ENCODE measurements at regions not wholly inside any gene's neighbourhood (a gene's known extent, or its start where the extent isn't known, plus 50 kb on each side); places are given as distances from the start of the nearest gene placed in this dataset.

DNA sequence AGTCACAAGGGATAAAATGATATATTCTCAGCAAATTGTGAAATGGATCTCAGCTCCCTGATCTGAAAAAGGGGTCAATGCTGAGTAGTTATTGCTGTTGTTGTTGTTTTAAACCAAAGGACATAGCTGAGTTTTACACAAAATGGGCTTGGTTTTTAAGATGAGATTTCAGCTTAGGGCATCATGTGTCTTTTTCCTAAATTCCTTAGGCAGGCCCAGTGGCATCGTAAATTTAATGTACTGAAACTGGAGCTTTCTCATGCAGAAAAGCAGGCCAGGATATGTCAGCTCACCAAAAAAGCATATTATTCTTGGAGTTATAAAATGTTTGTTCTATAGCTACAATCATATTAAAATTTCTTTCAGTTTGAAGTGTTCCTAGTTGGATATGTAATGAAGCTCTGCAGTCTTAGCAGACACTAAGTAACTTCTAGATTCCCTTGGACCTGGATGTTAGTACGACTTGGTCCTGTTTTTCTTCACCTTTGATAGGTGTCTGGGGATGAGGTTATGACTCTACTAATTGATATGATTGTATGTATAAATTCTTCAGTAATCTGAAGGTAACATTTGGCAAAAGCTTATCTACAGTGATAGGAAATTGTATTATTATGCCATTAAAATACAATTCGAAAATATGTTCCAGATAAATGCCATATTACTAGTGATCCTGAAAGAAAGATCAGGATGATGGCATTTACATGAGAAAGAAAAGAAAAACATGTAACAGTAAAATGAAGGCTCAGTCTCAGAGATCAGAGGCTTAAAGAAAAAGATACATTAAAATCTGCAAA is 663.3 kb downstream of the RFPL4B start (continued):
- TF ChIP-seq, protein P1, sequence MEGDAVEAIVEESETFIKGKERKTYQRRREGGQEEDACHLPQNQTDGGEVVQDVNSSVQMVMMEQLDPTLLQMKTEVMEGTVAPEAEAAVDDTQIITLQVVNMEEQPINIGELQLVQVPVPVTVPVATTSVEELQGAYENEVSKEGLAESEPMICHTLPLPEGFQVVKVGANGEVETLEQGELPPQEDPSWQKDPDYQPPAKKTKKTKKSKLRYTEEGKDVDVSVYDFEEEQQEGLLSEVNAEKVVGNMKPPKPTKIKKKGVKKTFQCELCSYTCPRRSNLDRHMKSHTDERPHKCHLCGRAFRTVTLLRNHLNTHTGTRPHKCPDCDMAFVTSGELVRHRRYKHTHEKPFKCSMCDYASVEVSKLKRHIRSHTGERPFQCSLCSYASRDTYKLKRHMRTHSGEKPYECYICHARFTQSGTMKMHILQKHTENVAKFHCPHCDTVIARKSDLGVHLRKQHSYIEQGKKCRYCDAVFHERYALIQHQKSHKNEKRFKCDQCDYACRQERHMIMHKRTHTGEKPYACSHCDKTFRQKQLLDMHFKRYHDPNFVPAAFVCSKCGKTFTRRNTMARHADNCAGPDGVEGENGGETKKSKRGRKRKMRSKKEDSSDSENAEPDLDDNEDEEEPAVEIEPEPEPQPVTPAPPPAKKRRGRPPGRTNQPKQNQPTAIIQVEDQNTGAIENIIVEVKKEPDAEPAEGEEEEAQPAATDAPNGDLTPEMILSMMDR (conservative IDR thresholded peaks at IDR 0.05; ENCODE audit: low read depth in 2 of 2): no peak
- TF ChIP-seq, protein P2, sequence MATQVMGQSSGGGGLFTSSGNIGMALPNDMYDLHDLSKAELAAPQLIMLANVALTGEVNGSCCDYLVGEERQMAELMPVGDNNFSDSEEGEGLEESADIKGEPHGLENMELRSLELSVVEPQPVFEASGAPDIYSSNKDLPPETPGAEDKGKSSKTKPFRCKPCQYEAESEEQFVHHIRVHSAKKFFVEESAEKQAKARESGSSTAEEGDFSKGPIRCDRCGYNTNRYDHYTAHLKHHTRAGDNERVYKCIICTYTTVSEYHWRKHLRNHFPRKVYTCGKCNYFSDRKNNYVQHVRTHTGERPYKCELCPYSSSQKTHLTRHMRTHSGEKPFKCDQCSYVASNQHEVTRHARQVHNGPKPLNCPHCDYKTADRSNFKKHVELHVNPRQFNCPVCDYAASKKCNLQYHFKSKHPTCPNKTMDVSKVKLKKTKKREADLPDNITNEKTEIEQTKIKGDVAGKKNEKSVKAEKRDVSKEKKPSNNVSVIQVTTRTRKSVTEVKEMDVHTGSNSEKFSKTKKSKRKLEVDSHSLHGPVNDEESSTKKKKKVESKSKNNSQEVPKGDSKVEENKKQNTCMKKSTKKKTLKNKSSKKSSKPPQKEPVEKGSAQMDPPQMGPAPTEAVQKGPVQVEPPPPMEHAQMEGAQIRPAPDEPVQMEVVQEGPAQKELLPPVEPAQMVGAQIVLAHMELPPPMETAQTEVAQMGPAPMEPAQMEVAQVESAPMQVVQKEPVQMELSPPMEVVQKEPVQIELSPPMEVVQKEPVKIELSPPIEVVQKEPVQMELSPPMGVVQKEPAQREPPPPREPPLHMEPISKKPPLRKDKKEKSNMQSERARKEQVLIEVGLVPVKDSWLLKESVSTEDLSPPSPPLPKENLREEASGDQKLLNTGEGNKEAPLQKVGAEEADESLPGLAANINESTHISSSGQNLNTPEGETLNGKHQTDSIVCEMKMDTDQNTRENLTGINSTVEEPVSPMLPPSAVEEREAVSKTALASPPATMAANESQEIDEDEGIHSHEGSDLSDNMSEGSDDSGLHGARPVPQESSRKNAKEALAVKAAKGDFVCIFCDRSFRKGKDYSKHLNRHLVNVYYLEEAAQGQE (IDR thresholded peaks at IDR 0.05; ENCODE audit: unreplicated experiment): no peak
- no peak for TF ChIP-seq CREB1 (CRISPR knock-in tag; IDR thresholded peaks at IDR 0.05; ENCODE audit: low read depth)

DNA sequence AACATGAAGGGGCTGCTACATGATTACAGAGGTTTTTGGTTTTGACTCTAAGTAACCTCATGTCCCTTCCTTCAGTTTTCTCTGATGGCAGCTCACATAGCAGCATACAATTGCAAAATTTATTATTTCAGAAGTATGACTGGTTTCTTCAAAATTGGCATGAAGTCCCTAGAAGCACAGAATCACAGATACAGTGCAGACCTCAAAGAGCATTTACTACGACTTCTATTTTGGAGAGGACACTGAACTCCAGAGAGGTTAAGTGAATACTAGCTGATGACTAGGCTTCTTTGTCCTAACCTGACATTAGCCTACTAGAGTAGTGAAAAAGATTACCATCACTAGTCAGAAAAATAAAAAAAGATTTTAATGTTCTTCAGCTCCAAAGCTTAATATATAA is 664.3 kb downstream of the RFPL4B start:
- peaks cover 7% of the 10 kb centered on the region for H3K4me1 Mint-ChIP-seq
- H3K27me3 ChIP-seq (ENCODE audit: insufficient read depth): no peaks in the 10 kb centered on the region
- no peak overlapping the region for H3K4me3 ChIP-seq
- H2AFZ ChIP-seq: no peak overlapping the region
- TF ChIP-seq STAT1 (IDR thresholded peaks at IDR 0.05; ENCODE audit: unreplicated experiment): no peak
- TF ChIP-seq EZH2 (IDR thresholded peaks at IDR 0.05; ENCODE audit: low read depth, unreplicated experiment): no peak
- TF ChIP-seq, protein P3, sequence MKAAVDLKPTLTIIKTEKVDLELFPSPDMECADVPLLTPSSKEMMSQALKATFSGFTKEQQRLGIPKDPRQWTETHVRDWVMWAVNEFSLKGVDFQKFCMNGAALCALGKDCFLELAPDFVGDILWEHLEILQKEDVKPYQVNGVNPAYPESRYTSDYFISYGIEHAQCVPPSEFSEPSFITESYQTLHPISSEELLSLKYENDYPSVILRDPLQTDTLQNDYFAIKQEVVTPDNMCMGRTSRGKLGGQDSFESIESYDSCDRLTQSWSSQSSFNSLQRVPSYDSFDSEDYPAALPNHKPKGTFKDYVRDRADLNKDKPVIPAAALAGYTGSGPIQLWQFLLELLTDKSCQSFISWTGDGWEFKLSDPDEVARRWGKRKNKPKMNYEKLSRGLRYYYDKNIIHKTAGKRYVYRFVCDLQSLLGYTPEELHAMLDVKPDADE (IDR thresholded peaks at IDR 0.05): no peak
- TF ChIP-seq EZH2phosphoT487 (IDR thresholded peaks at IDR 0.05; ENCODE audit: unreplicated experiment): no peak
- TF ChIP-seq, protein P2 (IDR thresholded peaks at IDR 0.05; ENCODE audit: unreplicated experiment): no peak
- TF ChIP-seq ZNF331 (CRISPR knock-in tag; IDR thresholded peaks at IDR 0.05; ENCODE audit: low read depth): no peak
- no peak for TF ChIP-seq POLR2AphosphoS5 (IDR thresholded peaks at IDR 0.05; ENCODE audit: low read depth)
- H3K36me3 ChIP-seq (ENCODE audit: insufficient read depth): no peaks in the 10 kb centered on the region
- H3K4me2 ChIP-seq: no peak overlapping the region
- no peaks in the 10 kb centered on the region for H3K9me3 Mint-ChIP-seq
- no peaks in the 10 kb centered on the region for H3K79me2 ChIP-seq (replicated peaks; ENCODE audit: insufficient read depth)
- no peak overlapping the region for H3K27ac ChIP-seq (ENCODE audit: low read depth)
- H3K4me3 Mint-ChIP-seq: no peak overlapping the region
- H3K4me1 ChIP-seq (ENCODE audit: insufficient read depth): no peaks in the 10 kb centered on the region; the same call in 1 of the 2 replicates
- no peak overlapping the region for H3K27ac Mint-ChIP-seq
- H3K36me3 Mint-ChIP-seq (ENCODE audit: low read depth): no peaks in the 10 kb centered on the region
- no peaks in the 10 kb centered on the region for H3F3A ChIP-seq (replicated peaks; ENCODE audit: low read depth)
- no peaks in the 10 kb centered on the region for H3K27me3 Mint-ChIP-seq (ENCODE audit: insufficient read depth, low read depth, poor library complexity)
- no peak for ATAC-seq
- H3K9me2 ChIP-seq (ENCODE audit: insufficient read depth): no peaks in the 10 kb centered on the region
- no peak for DNase-seq (ENCODE audit: low spot score)
- H4K20me1 ChIP-seq (replicated peaks; ENCODE audit: insufficient read depth): no peaks in the 10 kb centered on the region
